Naive thymus-derived CD8-positive, alpha-beta T cell (primary cell): ENCODE measurements at regions not wholly inside any gene's neighbourhood (a gene's known extent, or its start where the extent isn't known, plus 50 kb on each side); places are given as distances from the start of the nearest gene placed in this dataset.

Source experiments
- ATAC-seq, 2 donors: fragments of 150-1000 bp; cut with Tn5 transposase in 1 of 2; sonication (Bioruptor Pico), chemical (Tn5 transposase) in 1 of 2; 1 replicate in 1 of 2; 2 replicates in 1 of 2; pipeline ENCODE4 v1.10.0; 2021; ENCODE audit warnings: mild to moderate bottlenecking in 2 of 2, moderate library complexity in 2 of 2
- POLR2A ChIA-PET: fragments of 350-600 bp; sonication (Branson Sonifier 250); formaldehyde crosslinking; loops from one replicate; lab custom pipeline; 2021; ENCODE audit warnings: antibody characterized with exemption; lab: Charles Lee
- DNase-seq, 10 donors: peaks; one replicate each; pipeline versions ENCODE4 v3.0.0 to v3.0.0-alpha.2; 2020 to 2022
- H3K27ac Mint-ChIP-seq, 10 donors: one replicate each; pipeline ENCODE4 v1.8.0; 2020 to 2022; ENCODE audit warnings: mild to moderate bottlenecking in 10 of 10, mixed read lengths in 10 of 10, moderate library complexity in 4 of 10, inconsistent platforms in 1 of 10
- H3K27me3 Mint-ChIP-seq, 5 donors: one replicate each; pipeline ENCODE4 v1.8.0; 2021 to 2022; ENCODE audit warnings: mixed read lengths in 5 of 5
- H3K36me3 Mint-ChIP-seq, 3 donors: one replicate each; pipeline ENCODE4 v1.8.0; 2020 to 2022; ENCODE audit warnings: mixed read lengths in 3 of 3, mild to moderate bottlenecking in 2 of 3, inconsistent platforms in 1 of 3
- H3K4me1 Mint-ChIP-seq, 4 donors: one replicate each; pipeline ENCODE4 v1.8.0; 2021 to 2022; ENCODE audit warnings: mixed read lengths in 4 of 4
- H3K4me3 Mint-ChIP-seq, 10 donors: one replicate each; pipeline ENCODE4 v1.8.0; 2020 to 2022; ENCODE audit warnings: mild to moderate bottlenecking in 10 of 10, mixed read lengths in 10 of 10, moderate library complexity in 6 of 10, inconsistent platforms in 1 of 10
- H3K9me3 Mint-ChIP-seq, 9 donors: one replicate each; pipeline ENCODE4 v1.8.0; 2020 to 2022; ENCODE audit warnings: mixed read lengths in 9 of 9, mild to moderate bottlenecking in 3 of 9, inconsistent platforms in 1 of 9, moderate library complexity in 1 of 9

DNA sequence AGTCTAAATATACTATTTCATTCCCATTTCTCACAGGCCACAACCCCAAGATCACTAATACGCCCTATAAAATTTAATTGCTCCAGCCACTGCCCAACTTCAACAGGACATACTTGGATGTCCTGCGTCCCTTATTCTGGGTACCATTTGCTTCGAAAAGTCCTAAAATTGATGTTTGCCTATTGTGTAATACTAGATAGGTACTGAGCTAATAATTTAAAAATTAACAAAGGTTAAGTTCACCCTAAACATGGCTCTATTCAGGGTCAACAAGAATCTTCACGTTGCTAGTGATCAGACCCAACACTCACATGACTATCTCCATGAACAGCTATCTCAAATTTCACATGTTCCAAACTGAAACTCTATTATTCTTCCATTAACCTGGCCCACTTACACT lies 296.4 kb upstream of the RND3 start:
- DNase-seq (no peak), ATAC-seq (no peak)
- peaks cover 0 to 2% (median 0%) of the 10 kb centered on the region in 9 donors for H3K9me3 Mint-ChIP-seq
- no peaks in the 10 kb centered on the region for H3K4me1 Mint-ChIP-seq
- H3K27ac Mint-ChIP-seq: no peak overlapping the region
- H3K4me3 Mint-ChIP-seq: no peak overlapping the region
- H3K36me3 Mint-ChIP-seq: no peaks in the 10 kb centered on the region
- POLR2A ChIA-PET: no interaction called here
- H3K27me3 Mint-ChIP-seq: no peaks in the 10 kb centered on the region

GRCh38 chr2:150783015-150783414 lies 295.5 kb upstream of the RND3 start:
- H3K27me3 Mint-ChIP-seq: no peaks in the 10 kb centered on the region
- POLR2A ChIA-PET: no interaction called here
- peaks cover 0 to 2% (median 0%) of the 10 kb centered on the region in 9 donors for H3K9me3 Mint-ChIP-seq
- H3K4me1 Mint-ChIP-seq: no peaks in the 10 kb centered on the region
- no peaks in the 10 kb centered on the region for H3K36me3 Mint-ChIP-seq
- H3K4me3 Mint-ChIP-seq: no peak overlapping the region
- DNase-seq: no peak
- H3K27ac Mint-ChIP-seq: no peak overlapping the region
- ATAC-seq: no peak

DNA sequence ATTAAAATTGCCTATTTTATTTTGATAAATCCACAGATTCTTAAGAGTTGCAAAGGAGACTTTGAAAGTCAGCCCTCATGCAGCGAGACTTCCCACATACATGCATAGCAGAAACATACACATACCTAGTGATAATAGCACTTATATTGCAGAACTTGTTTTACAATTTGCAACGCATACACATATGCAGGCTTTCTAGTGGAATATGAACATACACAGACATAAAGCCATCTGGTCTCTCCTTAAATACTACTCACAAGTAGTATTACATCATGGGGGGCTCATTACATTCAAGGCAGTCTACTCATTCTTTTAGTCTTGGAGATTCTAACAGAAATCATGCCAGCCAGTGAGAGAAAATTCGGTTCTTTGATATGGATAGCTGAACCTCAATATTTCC lies 295.1 kb upstream of the RND3 start:
- ATAC-seq (no peak), DNase-seq (no peak)
- no peaks in the 10 kb centered on the region for H3K36me3 Mint-ChIP-seq
- peaks cover 0 to 2% (median 0%) of the 10 kb centered on the region in 9 donors for H3K9me3 Mint-ChIP-seq
- H3K4me3 Mint-ChIP-seq: no peak overlapping the region
- H3K4me1 Mint-ChIP-seq: no peaks in the 10 kb centered on the region
- H3K27ac Mint-ChIP-seq: no peak overlapping the region
- POLR2A ChIA-PET: no interaction called here
- no peaks in the 10 kb centered on the region for H3K27me3 Mint-ChIP-seq

DNA sequence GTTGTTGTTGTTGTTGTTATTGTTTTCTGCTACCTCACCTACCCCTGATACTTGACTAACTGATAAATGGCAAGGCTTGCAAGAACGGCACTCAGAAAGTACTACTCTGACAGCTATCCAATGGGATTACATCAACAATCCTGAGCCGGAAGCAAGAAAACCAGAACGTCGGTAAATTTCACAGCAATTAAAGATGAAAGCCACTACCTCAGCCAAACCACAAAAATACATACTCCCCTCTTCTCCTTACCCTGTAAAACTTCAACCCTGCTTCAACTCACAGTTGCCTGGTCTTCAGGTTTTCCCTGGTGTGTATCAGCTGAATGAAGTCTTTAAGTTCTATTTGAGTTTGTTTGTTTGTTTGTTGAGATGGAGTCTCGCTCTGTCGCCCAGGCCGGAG lies 293.7 kb upstream of the RND3 start:
- Mint-ChIP-seq H3K9me3 (peaks cover 0 to 2% (median 0%) of the 10 kb centered on the region in 9 donors), H3K4me3 (no peak overlapping the region), H3K27ac (no peak overlapping the region), H3K36me3 (no peaks in the 10 kb centered on the region), H3K4me1 (no peaks in the 10 kb centered on the region), H3K27me3 (no peaks in the 10 kb centered on the region)
- POLR2A ChIA-PET: no interaction called here
- DNase-seq (no peak), ATAC-seq (no peak)

DNA sequence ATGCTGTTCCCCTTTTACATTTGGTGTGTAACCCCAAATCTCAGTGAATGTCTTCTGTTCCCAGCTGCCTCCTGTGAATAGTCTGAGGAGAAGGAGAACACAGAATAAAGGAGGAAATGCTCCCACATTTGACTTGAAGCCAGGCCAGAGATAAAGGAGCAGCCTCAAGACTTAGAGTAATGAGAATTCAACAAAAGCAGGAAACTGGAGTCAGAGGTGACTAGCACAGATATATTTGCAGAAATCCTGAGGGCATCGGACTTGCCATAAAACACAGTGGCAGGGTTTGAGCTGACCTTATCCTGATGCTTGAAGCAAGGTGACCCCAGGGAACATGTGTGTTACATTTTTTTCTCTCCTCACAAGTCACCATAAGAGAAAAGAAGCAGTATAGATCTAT lies 291.4 kb upstream of the RND3 start:
- ATAC-seq (no peak), DNase-seq (no peak)
- H3K27me3 Mint-ChIP-seq: peaks cover 0 to 5% (median 0%) of the 10 kb centered on the region in 5 donors
- H3K4me1 Mint-ChIP-seq: no peaks in the 10 kb centered on the region
- H3K27ac Mint-ChIP-seq: no peak overlapping the region
- no peak overlapping the region for H3K4me3 Mint-ChIP-seq
- peaks cover 0 to 2% (median 0%) of the 10 kb centered on the region in 9 donors for H3K9me3 Mint-ChIP-seq
- no peaks in the 10 kb centered on the region for H3K36me3 Mint-ChIP-seq
- POLR2A ChIA-PET: no interaction called here

DNA sequence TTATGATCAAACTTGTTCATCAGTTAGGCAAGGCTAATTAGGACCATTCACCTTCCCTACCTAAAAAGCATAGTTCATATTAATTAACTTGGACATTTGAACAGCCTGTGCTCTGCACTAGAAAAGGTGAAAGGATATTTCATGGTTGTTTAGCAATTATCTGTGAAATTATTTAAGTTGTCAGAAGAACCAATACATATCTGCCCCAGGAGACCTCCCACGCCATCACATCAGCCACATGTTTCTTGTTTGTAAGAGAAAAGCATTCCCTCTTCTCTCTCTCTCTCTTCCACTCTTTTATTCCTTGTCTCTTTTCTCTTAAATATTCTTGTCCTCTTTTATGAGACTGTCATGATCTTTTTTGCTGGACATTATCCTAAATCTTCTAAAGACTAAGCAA lies 282.0 kb upstream of the RND3 start:
- ATAC-seq (no peak), DNase-seq (no peak)
- H3K27me3 Mint-ChIP-seq: peaks cover 0 to 6% (median 3%) of the 10 kb centered on the region in 5 donors
- no peak overlapping the region for H3K27ac Mint-ChIP-seq
- no peaks in the 10 kb centered on the region for H3K4me1 Mint-ChIP-seq
- H3K4me3 Mint-ChIP-seq: no peak overlapping the region
- H3K36me3 Mint-ChIP-seq: no peaks in the 10 kb centered on the region
- peaks cover 0 to 3% (median 0%) of the 10 kb centered on the region in 9 donors for H3K9me3 Mint-ChIP-seq
- POLR2A ChIA-PET: no interaction called here

GRCh38 chr2:150767991-150768746 lies 280.7 kb upstream of the RND3 start:
- POLR2A ChIA-PET: no interaction called here
- ATAC-seq (no peak), DNase-seq (no peak)
- no peaks in the 10 kb centered on the region for H3K4me1 Mint-ChIP-seq
- no peaks in the 10 kb centered on the region for H3K36me3 Mint-ChIP-seq
- H3K9me3 Mint-ChIP-seq: peaks cover 0 to 4% (median 0%) of the 10 kb centered on the region in 9 donors
- peaks cover 0 to 11% (median 1%) of the 10 kb centered on the region in 5 donors for H3K27me3 Mint-ChIP-seq
- no peak overlapping the region for H3K27ac Mint-ChIP-seq
- H3K4me3 Mint-ChIP-seq: no peak overlapping the region

- POLR2A ChIA-PET: no interaction called here
- no peak for DNase-seq
- Mint-ChIP-seq H3K4me1 (no peaks in the 10 kb centered on the region), H3K36me3 (no peaks in the 10 kb centered on the region), H3K27me3 (peaks cover 0 to 11% (median 0%) of the 10 kb centered on the region in 5 donors), H3K4me3 (no peak overlapping the region), H3K27ac (no peak overlapping the region), H3K9me3 (peaks cover 0 to 9% (median 0%) of the 10 kb centered on the region in 9 donors)
- no peak for ATAC-seq
These were observed 275.1 kb upstream of the RND3 start for GRCh38 chr2:150762571-150762970.

- H3K27ac Mint-ChIP-seq: no peak overlapping the region
- no peak overlapping the region for H3K4me3 Mint-ChIP-seq
- H3K9me3 Mint-ChIP-seq: peaks cover 0 to 8% (median 0%) of the 10 kb centered on the region in 9 donors
- no peaks in the 10 kb centered on the region for H3K36me3 Mint-ChIP-seq
- POLR2A ChIA-PET: no interaction called here
- H3K4me1 Mint-ChIP-seq: no peaks in the 10 kb centered on the region
- H3K27me3 Mint-ChIP-seq: peaks cover 0 to 6% (median 0%) of the 10 kb centered on the region in 5 donors
- DNase-seq: no peak
- no peak for ATAC-seq
These were observed 272.1 kb upstream of the RND3 start for GRCh38 chr2:150759531-150759930.

GRCh38 chr2:150759106-150759505 lies 271.6 kb upstream of the RND3 start:
- Mint-ChIP-seq H3K36me3 (no peaks in the 10 kb centered on the region), H3K4me1 (no peaks in the 10 kb centered on the region), H3K9me3 (peaks cover 0 to 6% (median 0%) of the 10 kb centered on the region in 9 donors), H3K4me3 (no peak overlapping the region), H3K27ac (no peak overlapping the region), H3K27me3 (peaks cover 0 to 1% (median 0%) of the 10 kb centered on the region in 5 donors)
- ATAC-seq (no peak), DNase-seq (no peak)
- POLR2A ChIA-PET: no interaction called here

GRCh38 chr2:150752229-150752628 lies 264.8 kb upstream of the RND3 start:
- ATAC-seq (no peak), DNase-seq (no peak)
- no peaks in the 10 kb centered on the region for H3K4me1 Mint-ChIP-seq
- H3K27ac Mint-ChIP-seq: no peak overlapping the region
- H3K9me3 Mint-ChIP-seq: peaks cover 0 to 6% (median 0%) of the 10 kb centered on the region in 9 donors
- H3K4me3 Mint-ChIP-seq: no peak overlapping the region
- H3K36me3 Mint-ChIP-seq: no peaks in the 10 kb centered on the region
- POLR2A ChIA-PET: no interaction called here
- H3K27me3 Mint-ChIP-seq: no peaks in the 10 kb centered on the region

DNA sequence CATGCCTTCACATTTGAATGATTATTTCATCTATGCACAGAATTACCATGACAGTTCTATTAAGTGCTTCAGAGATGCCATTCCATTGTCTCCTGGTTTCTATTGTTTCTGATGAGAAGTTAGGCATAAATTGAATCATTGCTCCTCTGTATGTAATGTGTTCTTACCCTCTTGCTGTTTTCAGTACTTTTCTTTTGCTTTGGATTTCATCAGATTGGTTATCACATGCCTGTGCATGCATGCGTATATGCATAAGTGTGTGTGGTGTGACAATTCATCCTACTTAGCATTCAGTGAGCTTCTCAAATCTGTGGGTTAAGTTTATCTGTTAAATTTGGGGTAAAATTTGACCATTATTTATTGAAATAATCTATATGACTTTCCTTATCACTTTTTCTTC lies 263.3 kb upstream of the RND3 start:
- Mint-ChIP-seq H3K27ac (no peak overlapping the region), H3K36me3 (no peaks in the 10 kb centered on the region), H3K9me3 (peaks cover 0 to 7% (median 0%) of the 10 kb centered on the region in 9 donors), H3K4me3 (no peak overlapping the region), H3K4me1 (no peaks in the 10 kb centered on the region), H3K27me3 (no peaks in the 10 kb centered on the region)
- DNase-seq (no peak), ATAC-seq (no peak)
- POLR2A ChIA-PET: no interaction called here

DNA sequence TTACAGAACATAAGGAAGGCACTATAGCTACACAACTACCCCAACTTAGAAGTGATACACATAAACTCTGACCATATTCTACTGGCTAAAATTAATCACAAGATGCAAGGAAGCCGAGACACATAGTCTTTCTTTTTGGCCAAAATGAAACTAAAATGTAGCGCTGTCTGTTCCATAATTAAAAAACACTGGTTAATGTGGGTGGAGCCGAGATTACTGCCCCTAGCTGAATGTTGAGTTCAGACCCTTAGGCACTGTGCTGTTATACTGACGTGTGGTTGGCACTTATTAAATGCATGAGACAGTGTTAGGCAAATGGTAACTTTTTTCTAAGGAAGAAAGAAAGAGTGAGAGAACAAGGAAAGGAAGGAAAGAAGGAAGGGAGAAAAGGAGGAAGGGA lies 254.6 kb upstream of the RND3 start:
- Mint-ChIP-seq H3K27me3 (no peaks in the 10 kb centered on the region), H3K9me3 (peaks cover 0 to 12% (median 0%) of the 10 kb centered on the region in 9 donors), H3K36me3 (no peaks in the 10 kb centered on the region), H3K27ac (no peak overlapping the region), H3K4me3 (no peak overlapping the region), H3K4me1 (no peaks in the 10 kb centered on the region)
- no peak for ATAC-seq
- POLR2A ChIA-PET: no interaction called here
- no peak for DNase-seq
